GM21723 (cell line): ENCODE measurements at regions not wholly inside any gene's neighbourhood (a gene's known extent, or its start where the extent isn't known, plus 50 kb on each side); places are given as distances from the start of the nearest gene placed in this dataset.

Experiments
- ATAC-seq: cut with Tn5 transposase; IDR thresholded peaks from one replicate; pipeline ENCODE4 v1.9.1; 2021; ENCODE audit warnings: mild to moderate bottlenecking, moderate library complexity; ENCODE audit not compliant: unreplicated experiment

GRCh38 chr7:46203926-46204325, 282.9 kb upstream of the IGFBP3 start:
- no peak for ATAC-seq

DNA sequence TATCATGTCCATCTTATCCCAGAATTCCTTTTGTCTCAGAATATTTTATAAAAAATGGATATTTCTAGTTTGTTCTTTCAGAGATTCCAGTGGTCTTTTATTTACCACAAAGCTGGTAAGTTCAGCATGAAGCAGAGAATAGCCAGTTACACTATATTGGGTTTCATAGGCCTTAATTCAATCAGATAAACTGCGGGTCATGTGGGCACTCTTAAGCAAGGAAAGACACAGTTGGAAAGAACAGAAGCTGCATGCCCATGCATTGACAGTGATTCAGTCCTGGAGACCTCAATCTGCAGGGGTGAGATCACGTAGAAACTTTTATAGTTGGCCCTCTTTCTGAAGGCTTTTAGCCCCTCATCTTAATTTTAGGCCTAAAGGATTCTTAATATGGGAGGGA, 281.3 kb upstream of the IGFBP3 start:
- no peak for ATAC-seq

GRCh38 chr7:46201961-46202360, 280.9 kb upstream of the IGFBP3 start:
- no peak for ATAC-seq

DNA sequence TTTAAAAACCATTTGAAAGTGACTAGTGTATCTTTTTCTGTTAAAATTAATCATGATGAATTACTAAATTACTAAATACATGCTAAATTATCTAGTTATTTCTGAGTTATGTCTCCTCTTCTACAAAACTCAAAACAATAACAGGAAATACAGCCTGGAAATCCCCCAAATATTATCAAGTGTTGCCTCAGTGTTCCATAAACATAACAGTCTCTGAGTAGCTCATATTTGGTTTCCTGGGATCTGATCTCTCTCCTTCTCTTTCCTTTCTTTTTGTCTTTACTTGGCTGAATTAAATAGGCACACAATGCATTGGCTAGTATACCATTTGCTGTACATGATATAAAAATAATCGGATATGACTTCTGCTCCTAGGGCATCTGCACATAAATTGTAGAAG, 277.6 kb upstream of the IGFBP3 start:
- ATAC-seq = no peak

GRCh38 chr7:46197785-46198540, 276.9 kb upstream of the IGFBP3 start:
- no peak for ATAC-seq

GRCh38 chr7:46195934-46196333, 274.9 kb upstream of the IGFBP3 start:
- no peak for ATAC-seq

- ATAC-seq = no peak
These were observed 271.2 kb upstream of the IGFBP3 start for GRCh38 chr7:46192271-46192670.

DNA sequence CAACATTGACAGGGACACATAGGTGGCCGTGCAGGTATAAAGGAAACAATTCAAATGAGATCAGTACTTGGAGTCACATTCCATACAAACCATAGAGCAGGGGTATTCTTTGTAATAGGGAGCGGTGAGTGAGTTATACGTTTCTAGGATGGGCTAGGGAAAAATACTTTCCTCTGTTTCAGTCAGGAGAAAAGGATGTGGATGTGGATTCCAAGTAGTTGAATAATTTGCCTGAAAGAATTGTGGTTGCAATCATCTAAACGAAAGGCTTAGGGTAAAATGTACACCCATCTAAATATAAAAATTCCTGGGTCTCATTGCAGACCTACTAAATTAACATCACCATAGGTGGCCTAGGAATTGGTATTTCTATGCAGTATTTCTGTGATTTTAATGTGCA, 270.7 kb upstream of the IGFBP3 start:
- ATAC-seq = no peak

DNA sequence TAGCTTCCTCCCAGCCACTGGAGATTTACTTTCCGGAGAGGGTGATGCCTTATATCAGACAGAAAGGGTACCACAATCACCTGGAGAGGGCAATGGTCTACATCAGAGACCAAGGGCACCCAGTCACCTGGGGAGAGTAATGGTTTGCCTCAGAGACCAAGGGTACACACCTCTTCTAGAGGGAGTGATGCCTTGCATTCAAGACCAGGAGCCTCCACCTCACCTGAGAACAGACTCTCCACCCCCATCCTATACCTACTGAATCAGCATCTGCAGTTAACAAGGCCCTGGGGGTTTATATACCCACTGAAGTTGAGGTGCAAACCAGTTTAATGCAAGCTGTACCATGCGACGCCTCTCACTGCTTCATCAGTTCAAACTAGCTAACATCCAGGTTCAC, 270.2 kb upstream of the IGFBP3 start:
- no peak for ATAC-seq

DNA sequence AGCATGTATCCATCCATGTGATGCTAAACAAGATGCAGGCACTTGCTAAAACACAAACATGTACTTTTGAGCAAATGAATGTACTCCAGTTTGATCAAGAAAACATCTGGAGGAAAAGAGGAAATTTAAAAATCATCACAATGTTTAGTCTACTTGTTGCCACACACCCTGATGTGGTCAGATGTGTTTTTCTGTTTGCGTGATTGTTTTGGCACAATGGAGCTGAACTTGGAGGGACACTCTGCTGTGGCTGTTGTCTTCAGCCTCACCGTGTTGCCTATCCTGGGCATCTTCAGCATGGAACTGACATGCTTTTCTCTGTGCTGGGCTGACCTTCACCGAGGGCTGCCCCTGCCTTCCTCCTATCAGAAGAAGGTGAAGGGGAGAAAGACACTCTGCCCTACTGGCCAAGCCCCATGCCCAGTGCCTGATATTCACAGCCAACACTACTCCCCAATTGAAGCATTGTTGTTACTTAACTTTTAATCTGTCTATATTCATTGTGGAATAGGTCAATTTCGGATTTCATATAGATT, 268.3 kb upstream of the IGFBP3 start:
- ATAC-seq = no peak

- ATAC-seq = no peak
These were observed 265.1 kb upstream of the IGFBP3 start for GRCh38 chr7:46186131-46186530.

DNA sequence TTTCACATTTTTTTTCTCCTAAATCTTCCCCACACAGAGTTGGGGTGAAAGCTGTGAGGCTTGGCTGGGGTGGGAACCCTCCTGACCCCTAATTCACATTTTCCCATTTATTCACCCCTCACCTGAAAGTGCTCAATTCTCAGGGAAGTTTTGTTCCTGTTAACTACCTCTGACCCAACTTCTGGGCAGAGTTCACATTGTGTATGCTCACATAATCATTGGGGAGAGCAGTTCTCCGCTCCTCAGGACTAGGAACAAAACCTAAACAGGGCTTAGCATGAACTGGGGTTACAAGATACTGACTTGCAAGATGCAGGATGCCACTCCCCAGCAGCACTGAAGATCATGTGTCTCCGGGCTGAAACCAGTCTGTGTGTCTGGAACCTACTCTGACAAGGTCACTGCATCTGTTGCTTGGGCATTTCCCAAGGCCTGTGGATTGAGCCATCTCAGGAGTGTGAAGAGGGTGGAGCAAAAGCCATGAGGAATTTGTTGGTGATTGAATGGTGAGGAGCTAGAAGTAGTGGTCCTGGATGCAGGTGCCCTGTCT, 258.1 kb upstream of the IGFBP3 start:
- ATAC-seq = no peak

GRCh38 chr7:46178661-46179060, 257.6 kb upstream of the IGFBP3 start:
- ATAC-seq = no peak

DNA sequence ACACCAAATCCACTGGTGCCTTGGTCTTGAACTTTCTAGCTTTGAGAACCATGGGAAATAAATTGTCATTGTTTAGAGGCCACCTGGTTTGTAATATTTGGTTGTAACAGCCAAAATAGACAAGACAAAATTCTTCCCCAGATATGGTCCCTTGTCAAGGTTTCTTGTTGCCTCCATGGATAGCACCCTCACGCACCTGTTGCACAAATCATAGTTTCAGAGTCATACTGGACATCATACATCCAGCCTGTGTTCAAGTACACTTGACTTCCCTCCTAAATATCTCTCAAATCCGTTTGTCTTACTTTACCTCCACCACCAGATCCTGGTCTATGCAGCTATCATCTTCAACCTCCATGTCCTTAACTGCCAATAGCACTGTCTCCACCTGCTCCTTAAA, 256.7 kb upstream of the IGFBP3 start:
- ATAC-seq = no peak

DNA sequence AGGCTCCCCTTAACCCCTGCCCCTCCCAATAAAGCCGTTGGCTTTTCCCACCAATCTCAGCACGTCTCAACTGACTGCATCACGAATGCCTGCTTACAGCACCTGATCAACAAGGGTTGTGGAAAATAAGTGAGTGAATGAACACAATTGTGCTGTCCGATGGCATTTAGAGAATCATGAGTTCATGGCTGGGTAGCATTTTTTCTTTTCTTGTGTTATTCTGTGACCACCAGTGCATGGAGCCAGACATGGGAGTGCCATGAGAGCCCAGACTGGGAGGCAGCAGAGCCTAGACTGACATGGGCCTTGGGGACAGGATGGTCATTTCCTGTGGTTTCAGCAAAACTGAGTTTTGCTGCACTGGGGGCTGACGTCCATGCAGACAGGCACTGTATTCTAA, 254.1 kb upstream of the IGFBP3 start:
- no peak for ATAC-seq

- ATAC-seq = no peak
These were observed 253.1 kb upstream of the IGFBP3 start for GRCh38 chr7:46174196-46174580.

- no peak for ATAC-seq
These were observed 252.6 kb upstream of the IGFBP3 start for GRCh38 chr7:46173476-46174195.

DNA sequence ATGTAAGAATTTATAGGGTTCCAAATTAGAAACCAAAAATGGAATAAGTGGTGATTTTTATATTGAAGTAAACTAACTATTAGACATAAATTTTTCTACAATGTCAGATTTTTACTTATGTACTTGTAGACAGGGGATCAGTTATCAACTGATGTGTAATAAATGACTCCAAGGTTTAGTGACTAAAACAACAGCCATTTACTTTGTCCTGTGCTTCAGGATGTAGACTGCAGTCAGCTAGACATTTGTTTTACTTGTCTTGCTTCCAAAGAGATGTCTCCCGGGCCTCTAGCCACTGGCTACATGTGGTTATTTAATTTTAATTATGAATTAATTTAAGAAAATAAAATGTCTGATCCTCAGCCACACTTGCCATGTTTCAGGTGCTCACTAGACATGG, 249.7 kb upstream of the IGFBP3 start:
- no peak for ATAC-seq

GRCh38 chr7:46170021-46170420, 248.9 kb upstream of the IGFBP3 start:
- no peak for ATAC-seq

DNA sequence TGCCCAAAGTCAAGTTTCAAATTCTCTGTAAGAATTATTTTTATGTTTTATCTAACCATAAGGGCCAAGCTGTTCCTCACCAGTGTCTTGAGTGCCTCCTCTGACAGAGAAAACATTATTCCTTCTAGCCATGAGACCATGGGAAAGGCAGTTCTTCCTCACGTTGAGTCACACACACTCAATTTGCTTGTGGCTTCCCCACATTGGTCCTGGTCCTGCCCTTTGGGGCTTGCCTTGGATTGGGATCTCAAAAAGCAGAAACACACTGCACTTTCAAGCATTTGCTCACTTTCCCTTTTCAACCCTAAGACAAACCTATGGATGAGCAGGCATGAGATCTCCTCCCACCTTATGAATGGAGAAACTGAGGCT, 248.3 kb upstream of the IGFBP3 start:
- no peak for ATAC-seq

GRCh38 chr7:46168671-46169383, 247.8 kb upstream of the IGFBP3 start:
- no peak for ATAC-seq
